Keratinocyte (primary cell): ENCODE measurements at regions not wholly inside any gene's neighbourhood (a gene's known extent, or its start where the extent isn't known, plus 50 kb on each side); places are given as distances from the start of the nearest gene placed in this dataset.
A peak's percentile ranks its signal among the peaks of the same experiment; 100 is the strongest.

Experiments used
- DNase-seq: peaks from one replicate; pipeline ENCODE4 v3.0.0-alpha.2; 2011; ENCODE audit warnings: low read depth, missing footprints, low spot score
- FAIRE-seq: peaks from 2 replicates; lab custom pipeline; 2011; peaks lifted over from hg19 to GRCh38; lab: Jason Lieb, UNC
- H2AFZ ChIP-seq: 2 replicates; pipeline ENCODE4 v1.6.0; 2012; ENCODE audit warnings: low read length, control low read depth, inconsistent platforms; ENCODE audit not compliant: control insufficient read depth
- H3K27ac ChIP-seq: 2 replicates; pipeline ENCODE4 v1.5.1; 2011; ENCODE audit warnings: low read length; ENCODE audit not compliant: control insufficient read depth, insufficient read depth
- H3K27me3 ChIP-seq: 3 replicates; pipeline ENCODE4 v1.6.0; 2011; ENCODE audit warnings: low read length; ENCODE audit not compliant: control insufficient read depth, insufficient read depth; ENCODE audit errors: extremely low read depth
- H3K36me3 ChIP-seq, 2 experiments: 2 replicates in 1 of 2; 3 replicates in 1 of 2; pipeline ENCODE4 v1.5.1; 2011; ENCODE audit warnings: low read length in 2 of 2, mild to moderate bottlenecking in 1 of 2; ENCODE audit not compliant: control insufficient read depth in 2 of 2, insufficient read depth in 2 of 2; ENCODE audit errors: extremely low read depth in 1 of 2
- H3K4me1 ChIP-seq: 3 replicates; pipeline ENCODE4 v1.5.1; 2011; ENCODE audit warnings: low read length; ENCODE audit not compliant: control insufficient read depth, insufficient read depth; ENCODE audit errors: extremely low read depth
- H3K4me2 ChIP-seq: 3 replicates; pipeline ENCODE4 v1.6.0; 2011; ENCODE audit warnings: low read depth, low read length; ENCODE audit not compliant: control insufficient read depth, insufficient read depth; ENCODE audit errors: extremely low read depth
- H3K4me3 ChIP-seq, 3 experiments: fragments of 200-600 bp in 1 of 3; sonication (generic) in 1 of 3; 2 replicates in 2 of 3; 3 replicates in 1 of 3; pipeline ENCODE4 v1.5.1; 2011 to 2016; ENCODE audit warnings: low read length in 3 of 3, mild to moderate bottlenecking in 3 of 3, control low read depth in 2 of 3, inconsistent platforms in 1 of 3, low read depth in 1 of 3, mixed read lengths in 1 of 3, mixed run types in 1 of 3, moderate library complexity in 1 of 3; ENCODE audit not compliant: control insufficient read depth in 2 of 3, insufficient read depth in 2 of 3; ENCODE audit errors: extremely low read depth in 1 of 3
- H3K79me2 ChIP-seq: 2 replicates; pipeline ENCODE4 v1.6.0; 2012; ENCODE audit warnings: low read length; ENCODE audit not compliant: control insufficient read depth, insufficient read depth
- H3K9ac ChIP-seq: 3 replicates; pipeline ENCODE4 v1.6.0; 2011; ENCODE audit warnings: low read length; ENCODE audit not compliant: control insufficient read depth, insufficient read depth; ENCODE audit errors: extremely low read depth
- H3K9me1 ChIP-seq: 3 replicates; pipeline ENCODE4 v1.6.0; 2011; ENCODE audit warnings: low read length; ENCODE audit not compliant: control insufficient read depth, insufficient read depth; ENCODE audit errors: extremely low read depth
- H3K9me3 ChIP-seq: 2 replicates; pipeline ENCODE4 v1.5.1; 2012; ENCODE audit warnings: low read depth, low read length; ENCODE audit not compliant: control insufficient read depth
- H4K20me1 ChIP-seq: 3 replicates; pipeline ENCODE4 v1.6.0; 2011; ENCODE audit warnings: low read length; ENCODE audit not compliant: control insufficient read depth, insufficient read depth; ENCODE audit errors: extremely low read depth
- CTCF ChIP-seq, 3 experiments: IDR thresholded peaks in 1 of 3; conservative IDR thresholded peaks in 1 of 3; optimal IDR thresholded peaks in 1 of 3; 2 replicates in 2 of 3; 3 replicates in 1 of 3; pipeline versions ENCODE3 to v1.5.1; 2011; ENCODE audit warnings: low read length in 3 of 3, mild to moderate bottlenecking in 3 of 3, moderate library complexity in 2 of 3, control low read depth in 1 of 3, inconsistent platforms in 1 of 3; ENCODE audit not compliant: insufficient read depth in 2 of 3; ENCODE audit errors: extremely low read depth in 1 of 3
- EZH2 ChIP-seq: IDR thresholded peaks from one replicate; pipeline ENCODE4 v1.6.1; 2012; ENCODE audit warnings: inconsistent platforms, mild to moderate bottlenecking, low read length, moderate library complexity
- dilution Hi-C: fragments of 300-500 bp; cut with MboI; formaldehyde crosslinking; loops from one replicate; pipeline ENCODE4 v1.7.0; 2020; ENCODE audit warnings: low sequenced_read_pairs; ENCODE audit not compliant: extremely low pct_ligation_motif_present

GRCh38 chr2:180077295-180077906 is 70.3 kb upstream of the CWC22 start:
- no peaks in the 10 kb centered on the region for H3K4me1 ChIP-seq

GRCh38 chr2:180075870-180076269 is 68.8 kb upstream of the CWC22 start:
- dilution Hi-C loops: no loop called here
- no peak for FAIRE-seq
- no peaks in the 10 kb centered on the region for H3K79me2 ChIP-seq
- no peak overlapping the region for H3K4me3 ChIP-seq
- no peaks in the 10 kb centered on the region for H3K9me3 ChIP-seq
- H3K36me3 ChIP-seq: no peaks in the 10 kb centered on the region
- no peaks in the 10 kb centered on the region for H3K9me1 ChIP-seq
- H2AFZ ChIP-seq: no peak overlapping the region
- H4K20me1 ChIP-seq: no peaks in the 10 kb centered on the region
- H3K4me1 ChIP-seq: no peaks in the 10 kb centered on the region
- TF ChIP-seq CTCF (optimal IDR thresholded peaks at IDR 0.05 in 1 of 3, IDR thresholded peaks at IDR 0.05 in 1 of 3, conservative IDR thresholded peaks at IDR 0.05 in 1 of 3; ENCODE audit: extremely low read depth in 1 of 3, insufficient read depth in 2 of 3, low read length in 3 of 3) (no peak), EZH2 (no peak)
- no peak overlapping the region for H3K9ac ChIP-seq
- no peak for DNase-seq
- no peaks in the 10 kb centered on the region for H3K27me3 ChIP-seq
- H3K27ac ChIP-seq: no peak overlapping the region
- no peak overlapping the region for H3K4me2 ChIP-seq

More at GRCh38 chr2:180077295-180077906, 70.3 kb upstream of the CWC22 start:
- no peak overlapping the region for H2AFZ ChIP-seq
- no peak overlapping the region for H3K9ac ChIP-seq
- DNase-seq: no peak
- H4K20me1 ChIP-seq: no peaks in the 10 kb centered on the region
- H3K9me3 ChIP-seq: no peaks in the 10 kb centered on the region
- no peaks in the 10 kb centered on the region for H3K27me3 ChIP-seq
- no peak for FAIRE-seq
- TF ChIP-seq CTCF (optimal IDR thresholded peaks at IDR 0.05 in 1 of 3, IDR thresholded peaks at IDR 0.05 in 1 of 3, conservative IDR thresholded peaks at IDR 0.05 in 1 of 3; ENCODE audit: extremely low read depth in 1 of 3, insufficient read depth in 2 of 3, low read length in 3 of 3) (peak in 2 of 3 experiments; percentile 66 to 74), EZH2 (no peak)
- dilution Hi-C loops: no loop called here
- no peaks in the 10 kb centered on the region for H3K36me3 ChIP-seq
- H3K4me2 ChIP-seq: no peak overlapping the region
- no peaks in the 10 kb centered on the region for H3K79me2 ChIP-seq
- H3K4me3 ChIP-seq: no peak overlapping the region
- no peaks in the 10 kb centered on the region for H3K9me1 ChIP-seq
- no peak overlapping the region for H3K27ac ChIP-seq
